GM23338 (cell line): ENCODE measurements at regions not wholly inside any gene's neighbourhood (a gene's known extent, or its start where the extent isn't known, plus 50 kb on each side); places are given as distances from the start of the nearest gene placed in this dataset.

Source experiments
- ATAC-seq: fragments of 200-7000 bp; cut with Tn5 transposase; 3 replicates; pipeline ENCODE4 v1.9.1; 2020
- DNase-seq: peaks from one replicate; pipeline ENCODE4 v3.0.0-alpha.2; 2015; ENCODE audit warnings: low spot score
- H2AFZ ChIP-seq: fragments of 200-600 bp; sonication (generic); 2 replicates; pipeline ENCODE4 v1.8.0; 2016; ENCODE audit warnings: antibody characterized with exemption, mild to moderate bottlenecking, moderate library complexity
- H3F3A ChIP-seq: fragments of 200-600 bp; sonication (generic); replicated peaks from 2 replicates; pipeline ENCODE4 v1.8.0; 2017; ENCODE audit warnings: antibody characterized with exemption, mixed run types, low read depth
- H3K27ac ChIP-seq: fragments of 200-600 bp; sonication (generic); 2 replicates; pipeline ENCODE4 v1.6.1; 2016; ENCODE audit warnings: low read depth
- H3K27me3 ChIP-seq: fragments of 200-600 bp; sonication (generic); 2 replicates; pipeline ENCODE4 v1.8.0; 2016; ENCODE audit warnings: mild to moderate bottlenecking, mixed run types, moderate library complexity; ENCODE audit not compliant: insufficient read depth
- H3K36me3 ChIP-seq: fragments of 200-600 bp; sonication (generic); 2 replicates; pipeline ENCODE4 v1.8.0; 2016; ENCODE audit warnings: mild to moderate bottlenecking; ENCODE audit not compliant: insufficient read depth
- H3K4me1 ChIP-seq: fragments of 200-600 bp; sonication (generic); 2 replicates; pipeline ENCODE4 v1.8.0; 2016; ENCODE audit warnings: mild to moderate bottlenecking, moderate library complexity; ENCODE audit not compliant: insufficient read depth
- H3K4me2 ChIP-seq: fragments of 200-600 bp; sonication (generic); 2 replicates; pipeline ENCODE4 v1.7.1; 2017; ENCODE audit warnings: mixed run types
- H3K4me3 ChIP-seq: fragments of 200-600 bp; sonication (generic); 2 replicates; pipeline ENCODE4 v1.6.1; 2016; ENCODE audit warnings: mixed run types
- H3K79me2 ChIP-seq: fragments of 200-600 bp; sonication (generic); replicated peaks from 2 replicates; pipeline ENCODE4 v1.8.0; 2017; ENCODE audit warnings: mild to moderate bottlenecking; ENCODE audit not compliant: insufficient read depth
- H3K9me2 ChIP-seq: fragments of 200-600 bp; sonication (generic); 2 replicates; pipeline ENCODE4 v1.8.0; 2017; ENCODE audit not compliant: insufficient read depth
- H4K20me1 ChIP-seq: fragments of 200-600 bp; sonication (generic); replicated peaks from 2 replicates; pipeline ENCODE4 v1.8.0; 2017; ENCODE audit warnings: mild to moderate bottlenecking; ENCODE audit not compliant: insufficient read depth
- H3K27ac Mint-ChIP-seq: 2 replicates; pipeline ENCODE4 v1.8.0; 2020; ENCODE audit warnings: inconsistent platforms, mild to moderate bottlenecking, moderate library complexity, mixed read lengths
- H3K27me3 Mint-ChIP-seq: 3 replicates; pipeline ENCODE4 v1.8.0; 2022; ENCODE audit warnings: low read depth, mild to moderate bottlenecking, moderate library complexity, mixed read lengths, inconsistent platforms; ENCODE audit not compliant: insufficient read depth, poor library complexity
- H3K36me3 Mint-ChIP-seq: 3 replicates; pipeline ENCODE4 v1.8.0; 2021; ENCODE audit warnings: low read depth, mild to moderate bottlenecking, inconsistent platforms, moderate library complexity, mixed read lengths
- H3K4me1 Mint-ChIP-seq: 3 replicates; pipeline ENCODE4 v1.8.0; 2020; ENCODE audit warnings: mild to moderate bottlenecking, inconsistent platforms, mixed read lengths
- H3K4me3 Mint-ChIP-seq: 3 replicates; pipeline ENCODE4 v1.8.0; 2021; ENCODE audit warnings: moderate library complexity, mild to moderate bottlenecking, inconsistent platforms, mixed read lengths
- H3K9me3 Mint-ChIP-seq: 3 replicates; pipeline ENCODE4 v1.8.0; 2020; ENCODE audit warnings: moderate library complexity, mild to moderate bottlenecking, inconsistent platforms, mixed read lengths
- EZH2phosphoT487 ChIP-seq: fragments of 200-600 bp; sonication (generic); IDR thresholded peaks from one replicate; pipeline ENCODE4 v1.8.1; 2018; ENCODE audit warnings: antibody characterized with exemption; ENCODE audit not compliant: unreplicated experiment
- JUNB ChIP-seq: IDR thresholded peaks from one replicate; pipeline ENCODE4 v1.6.1; 2016; ENCODE audit warnings: antibody characterized with exemption; ENCODE audit not compliant: unreplicated experiment
- POLR2AphosphoS5 ChIP-seq: IDR thresholded peaks from 2 replicates; pipeline ENCODE4 v1.6.1; 2016; ENCODE audit warnings: antibody characterized with exemption, low read depth
- ZNF331 ChIP-seq: fragments of 250-450 bp; sonication (Bioruptor Pico); IDR thresholded peaks from 2 replicates; pipeline ENCODE4 v1.5.0; 2020; ENCODE audit warnings: low read depth, mild to moderate bottlenecking, moderate library complexity
- TF ChIP-seq, protein P1 (sequence below): IDR thresholded peaks from one replicate; pipeline ENCODE4 v1.6.1; 2018; ENCODE audit warnings: antibody characterized with exemption; ENCODE audit not compliant: unreplicated experiment
- TF ChIP-seq, protein P2 (sequence below), 2 experiments: fragments of 200-600 bp in 1 of 2; sonication (generic) in 1 of 2; conservative IDR thresholded peaks; 2 replicates each; pipeline versions ENCODE4 v1.5.1 to v1.6.1; 2016 to 2017; ENCODE audit warnings: antibody characterized with exemption in 2 of 2, low read depth in 2 of 2, mild to moderate bottlenecking in 2 of 2, moderate library complexity in 1 of 2

DNA sequence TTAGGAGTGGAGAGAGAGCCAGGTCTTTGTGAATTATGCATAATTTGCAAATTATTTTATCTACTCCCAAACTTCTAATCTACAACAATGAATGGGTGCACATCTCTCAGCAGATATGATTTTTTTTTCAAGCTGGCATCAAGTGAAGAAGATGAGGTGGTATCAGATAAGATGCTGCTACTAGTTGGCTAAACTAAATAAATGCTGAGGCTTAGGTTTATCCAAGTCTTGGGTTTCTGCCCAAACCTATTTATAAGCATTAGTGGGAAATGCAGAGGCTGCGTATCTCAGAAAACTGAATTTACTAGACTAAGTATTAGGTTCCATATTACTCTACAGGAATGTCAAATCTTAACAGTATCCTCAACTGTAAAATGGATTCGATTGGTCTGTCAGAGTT lies 703.0 kb upstream of the CELF2 start:
- H3K9me2 ChIP-seq = peaks cover 10% of the 10 kb centered on the region
- Mint-ChIP-seq H3K4me1 (0 out of 3 replicates have a peak, but pooled peaks cover 2% of the 10 kb centered on the region), H3K27me3 (peaks cover 3% of the 10 kb centered on the region), H3K9me3 (no peaks in the 10 kb centered on the region; the same call in 2 of the 3 replicates), H3K4me3 (no peak overlapping the region), H3K27ac (no peak overlapping the region), H3K36me3 (no peaks in the 10 kb centered on the region)
- H3K4me3 ChIP-seq = no peak overlapping the region
- ATAC-seq (no peak), DNase-seq (no peak)
- H3F3A ChIP-seq = no peaks in the 10 kb centered on the region
- no peaks in the 10 kb centered on the region for H3K27me3 ChIP-seq
- no peak overlapping the region for H3K27ac ChIP-seq
- no peak overlapping the region for H2AFZ ChIP-seq
- TF ChIP-seq, protein P1, sequence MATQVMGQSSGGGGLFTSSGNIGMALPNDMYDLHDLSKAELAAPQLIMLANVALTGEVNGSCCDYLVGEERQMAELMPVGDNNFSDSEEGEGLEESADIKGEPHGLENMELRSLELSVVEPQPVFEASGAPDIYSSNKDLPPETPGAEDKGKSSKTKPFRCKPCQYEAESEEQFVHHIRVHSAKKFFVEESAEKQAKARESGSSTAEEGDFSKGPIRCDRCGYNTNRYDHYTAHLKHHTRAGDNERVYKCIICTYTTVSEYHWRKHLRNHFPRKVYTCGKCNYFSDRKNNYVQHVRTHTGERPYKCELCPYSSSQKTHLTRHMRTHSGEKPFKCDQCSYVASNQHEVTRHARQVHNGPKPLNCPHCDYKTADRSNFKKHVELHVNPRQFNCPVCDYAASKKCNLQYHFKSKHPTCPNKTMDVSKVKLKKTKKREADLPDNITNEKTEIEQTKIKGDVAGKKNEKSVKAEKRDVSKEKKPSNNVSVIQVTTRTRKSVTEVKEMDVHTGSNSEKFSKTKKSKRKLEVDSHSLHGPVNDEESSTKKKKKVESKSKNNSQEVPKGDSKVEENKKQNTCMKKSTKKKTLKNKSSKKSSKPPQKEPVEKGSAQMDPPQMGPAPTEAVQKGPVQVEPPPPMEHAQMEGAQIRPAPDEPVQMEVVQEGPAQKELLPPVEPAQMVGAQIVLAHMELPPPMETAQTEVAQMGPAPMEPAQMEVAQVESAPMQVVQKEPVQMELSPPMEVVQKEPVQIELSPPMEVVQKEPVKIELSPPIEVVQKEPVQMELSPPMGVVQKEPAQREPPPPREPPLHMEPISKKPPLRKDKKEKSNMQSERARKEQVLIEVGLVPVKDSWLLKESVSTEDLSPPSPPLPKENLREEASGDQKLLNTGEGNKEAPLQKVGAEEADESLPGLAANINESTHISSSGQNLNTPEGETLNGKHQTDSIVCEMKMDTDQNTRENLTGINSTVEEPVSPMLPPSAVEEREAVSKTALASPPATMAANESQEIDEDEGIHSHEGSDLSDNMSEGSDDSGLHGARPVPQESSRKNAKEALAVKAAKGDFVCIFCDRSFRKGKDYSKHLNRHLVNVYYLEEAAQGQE = no peak
- TF ChIP-seq JUNB = no peak
- TF ChIP-seq ZNF331 = no peak
- TF ChIP-seq POLR2AphosphoS5 = no peak
- no peaks in the 10 kb centered on the region for H3K4me1 ChIP-seq
- no peaks in the 10 kb centered on the region for H3K79me2 ChIP-seq
- no peak overlapping the region for H3K4me2 ChIP-seq
- H4K20me1 ChIP-seq = no peaks in the 10 kb centered on the region
- no peaks in the 10 kb centered on the region for H3K36me3 ChIP-seq

GRCh38 chr10:10315989-10316388 lies 701.7 kb upstream of the CELF2 start:
- TF ChIP-seq, protein P2, sequence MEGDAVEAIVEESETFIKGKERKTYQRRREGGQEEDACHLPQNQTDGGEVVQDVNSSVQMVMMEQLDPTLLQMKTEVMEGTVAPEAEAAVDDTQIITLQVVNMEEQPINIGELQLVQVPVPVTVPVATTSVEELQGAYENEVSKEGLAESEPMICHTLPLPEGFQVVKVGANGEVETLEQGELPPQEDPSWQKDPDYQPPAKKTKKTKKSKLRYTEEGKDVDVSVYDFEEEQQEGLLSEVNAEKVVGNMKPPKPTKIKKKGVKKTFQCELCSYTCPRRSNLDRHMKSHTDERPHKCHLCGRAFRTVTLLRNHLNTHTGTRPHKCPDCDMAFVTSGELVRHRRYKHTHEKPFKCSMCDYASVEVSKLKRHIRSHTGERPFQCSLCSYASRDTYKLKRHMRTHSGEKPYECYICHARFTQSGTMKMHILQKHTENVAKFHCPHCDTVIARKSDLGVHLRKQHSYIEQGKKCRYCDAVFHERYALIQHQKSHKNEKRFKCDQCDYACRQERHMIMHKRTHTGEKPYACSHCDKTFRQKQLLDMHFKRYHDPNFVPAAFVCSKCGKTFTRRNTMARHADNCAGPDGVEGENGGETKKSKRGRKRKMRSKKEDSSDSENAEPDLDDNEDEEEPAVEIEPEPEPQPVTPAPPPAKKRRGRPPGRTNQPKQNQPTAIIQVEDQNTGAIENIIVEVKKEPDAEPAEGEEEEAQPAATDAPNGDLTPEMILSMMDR (conservative IDR thresholded peaks at IDR 0.05; ENCODE audit: low read depth in 2 of 2) = peak; percentile 28; a peak in 3 of 4 replicates
- no peak for TF ChIP-seq EZH2phosphoT487
- ATAC-seq = no peak
- H3K4me2 ChIP-seq = no peak overlapping the region
- Mint-ChIP-seq H3K9me3 (no peaks in the 10 kb centered on the region), H3K36me3 (no peaks in the 10 kb centered on the region), H3K27me3 (peaks cover 1% of the 10 kb centered on the region), H3K4me1 (0 out of 3 replicates have a peak, but pooled peaks cover 2% of the 10 kb centered on the region), H3K27ac (no peak overlapping the region), H3K4me3 (no peak overlapping the region)
- H3K79me2 ChIP-seq = no peaks in the 10 kb centered on the region
- no peak overlapping the region for H3K27ac ChIP-seq
- H4K20me1 ChIP-seq = no peaks in the 10 kb centered on the region
- H3F3A ChIP-seq = no peaks in the 10 kb centered on the region
- peak; percentile 10 for DNase-seq
- H3K9me2 ChIP-seq = peaks cover 10% of the 10 kb centered on the region
- no peak overlapping the region for H2AFZ ChIP-seq
- H3K4me1 ChIP-seq = no peaks in the 10 kb centered on the region
- H3K4me3 ChIP-seq = no peak overlapping the region
- no peaks in the 10 kb centered on the region for H3K27me3 ChIP-seq
- no peaks in the 10 kb centered on the region for H3K36me3 ChIP-seq
